ENCODE measurements at regions not wholly inside any gene's neighbourhood (a gene's known extent, or its start where the extent isn't known, plus 50 kb on each side); places are given as distances from the start of the nearest gene placed in this dataset.
"Not testable (repeated sequence)": the region's sequence is repeated elsewhere in the genome, so short reads cannot be mapped to it uniquely, and the experiment has no call there.

GRCh38 chr12:73009138-73009834, 737.1 kb downstream of the TRHDE start:
- DNase-seq (ENCODE audit: low read depth) = not testable (repeated sequence)

- DNase-seq (ENCODE audit: low read depth) = no peak
These were observed 745.8 kb downstream of the TRHDE start for GRCh38 chr12:73017981-73018380.

- no peak for DNase-seq (ENCODE audit: low read depth)
These were observed 781.7 kb downstream of the TRHDE start for GRCh38 chr12:73053893-73054292.

- DNase-seq (ENCODE audit: low read depth) = no peak
These were observed 785.3 kb downstream of the TRHDE start for GRCh38 chr12:73057428-73057827.

GRCh38 chr12:73065913-73066312, 793.7 kb downstream of the TRHDE start:
- DNase-seq (ENCODE audit: low read depth) = no peak

GRCh38 chr12:73067616-73068015, 795.4 kb downstream of the TRHDE start:
- DNase-seq (ENCODE audit: low read depth) = no peak

- DNase-seq (ENCODE audit: low read depth) = no peak
These were observed 800.0 kb downstream of the TRHDE start for GRCh38 chr12:73072214-73072613.

GRCh38 chr12:73076760-73077159, 804.6 kb downstream of the TRHDE start:
- no peak for DNase-seq (ENCODE audit: low read depth)

GRCh38 chr12:73083736-73084135, 811.6 kb downstream of the TRHDE start:
- DNase-seq (ENCODE audit: low read depth) = no peak

GRCh38 chr12:73106296-73106695, 834.1 kb downstream of the TRHDE start:
- DNase-seq (ENCODE audit: low read depth) = no peak

- no peak for DNase-seq (ENCODE audit: low read depth)
These were observed 834.7 kb downstream of the TRHDE start for GRCh38 chr12:73106896-73107295.

GRCh38 chr12:73110816-73111215, 838.6 kb downstream of the TRHDE start:
- no peak for DNase-seq (ENCODE audit: low read depth)

GRCh38 chr12:73112035-73112816, 840.1 kb downstream of the TRHDE start:
- DNase-seq (ENCODE audit: low read depth) = no peak

- DNase-seq (ENCODE audit: low read depth) = no peak
These were observed 852.3 kb downstream of the TRHDE start for GRCh38 chr12:73124480-73124879.

GRCh38 chr12:73125148-73125547, 853.0 kb downstream of the TRHDE start:
- DNase-seq (ENCODE audit: low read depth) = no peak

GRCh38 chr12:73136386-73136785, 864.2 kb downstream of the TRHDE start:
- no peak for DNase-seq (ENCODE audit: low read depth)

GRCh38 chr12:73139642-73140041, 867.5 kb downstream of the TRHDE start:
- not testable (repeated sequence) for DNase-seq (ENCODE audit: low read depth)

- DNase-seq (ENCODE audit: low read depth) = no peak
These were observed 886.2 kb downstream of the TRHDE start for GRCh38 chr12:73158341-73158740.

GRCh38 chr12:73159954-73160353, 887.8 kb downstream of the TRHDE start:
- DNase-seq (ENCODE audit: low read depth) = no peak

- DNase-seq (ENCODE audit: low read depth) = no peak
These were observed 889.8 kb downstream of the TRHDE start for GRCh38 chr12:73161970-73162369.

GRCh38 chr12:73180734-73181133, 908.6 kb downstream of the TRHDE start:
- DNase-seq (ENCODE audit: low read depth) = no peak

GRCh38 chr12:73181244-73181643, 909.1 kb downstream of the TRHDE start:
- DNase-seq (ENCODE audit: low read depth) = no peak

GRCh38 chr12:73185403-73185802, 913.2 kb downstream of the TRHDE start:
- no peak for DNase-seq (ENCODE audit: low read depth)
